ENCODE measurements at regions not wholly inside any gene's neighbourhood (a gene's known extent, or its start where the extent isn't known, plus 50 kb on each side); places are given as distances from the start of the nearest gene placed in this dataset.
"Not testable (repeated sequence)": the region's sequence is repeated elsewhere in the genome, so short reads cannot be mapped to it uniquely, and the experiment has no call there.

DNA sequence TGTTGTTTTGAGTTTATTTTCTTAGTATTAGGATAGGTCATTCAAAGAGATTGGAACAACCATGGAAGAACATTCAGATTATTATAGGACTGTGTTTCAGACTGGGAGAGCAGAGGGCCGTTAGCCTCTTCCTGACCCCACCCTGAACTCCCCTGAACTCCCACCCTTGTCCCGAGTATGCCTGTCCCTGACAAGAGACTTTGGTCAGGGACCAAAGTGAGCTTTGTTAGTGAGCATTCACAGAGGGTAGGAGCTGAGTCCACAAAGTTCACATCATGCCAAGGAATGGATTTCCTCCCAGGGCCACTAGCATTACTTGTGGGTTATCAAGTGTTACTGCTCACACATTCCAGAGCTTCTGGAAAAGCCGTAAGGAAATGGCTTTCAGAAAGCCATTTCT is 94.7 kb upstream of the IKBKE start:
- H3K27me3 Mint-ChIP-seq (ENCODE audit: unreplicated experiment); H3K4me1 Mint-ChIP-seq (ENCODE audit: low read depth, unreplicated experiment); H3K4me3 Mint-ChIP-seq (ENCODE audit: unreplicated experiment); H3K36me3 Mint-ChIP-seq (ENCODE audit: unreplicated experiment); H3K27ac Mint-ChIP-seq (ENCODE audit: unreplicated experiment); DNase-seq; H3K9me3 Mint-ChIP-seq (ENCODE audit: unreplicated experiment): not testable (repeated sequence)

DNA sequence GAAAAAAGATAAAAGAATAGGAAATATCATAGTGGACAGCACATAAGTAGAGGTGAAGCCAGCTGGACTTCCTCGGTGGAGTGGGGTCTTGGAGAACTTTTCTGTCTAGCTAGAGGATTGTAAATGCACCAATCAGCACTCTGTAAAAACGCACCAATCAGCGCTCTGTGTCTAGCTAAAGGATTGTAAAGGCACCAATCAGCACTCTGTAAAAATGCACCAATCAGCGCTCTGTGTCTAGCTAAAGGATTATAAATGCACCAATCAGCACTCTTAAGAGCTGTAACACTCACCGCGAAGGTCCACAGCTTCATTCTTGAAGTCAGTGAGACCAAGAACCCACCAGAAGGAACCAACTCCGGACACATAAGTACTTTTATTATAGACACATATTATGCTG is 91.8 kb upstream of the IKBKE start:
- not testable (repeated sequence) for H3K4me1 Mint-ChIP-seq (ENCODE audit: low read depth, unreplicated experiment); H3K36me3 Mint-ChIP-seq (ENCODE audit: unreplicated experiment); DNase-seq; H3K27ac Mint-ChIP-seq (ENCODE audit: unreplicated experiment); H3K9me3 Mint-ChIP-seq (ENCODE audit: unreplicated experiment); H3K4me3 Mint-ChIP-seq (ENCODE audit: unreplicated experiment); H3K27me3 Mint-ChIP-seq (ENCODE audit: unreplicated experiment)

DNA sequence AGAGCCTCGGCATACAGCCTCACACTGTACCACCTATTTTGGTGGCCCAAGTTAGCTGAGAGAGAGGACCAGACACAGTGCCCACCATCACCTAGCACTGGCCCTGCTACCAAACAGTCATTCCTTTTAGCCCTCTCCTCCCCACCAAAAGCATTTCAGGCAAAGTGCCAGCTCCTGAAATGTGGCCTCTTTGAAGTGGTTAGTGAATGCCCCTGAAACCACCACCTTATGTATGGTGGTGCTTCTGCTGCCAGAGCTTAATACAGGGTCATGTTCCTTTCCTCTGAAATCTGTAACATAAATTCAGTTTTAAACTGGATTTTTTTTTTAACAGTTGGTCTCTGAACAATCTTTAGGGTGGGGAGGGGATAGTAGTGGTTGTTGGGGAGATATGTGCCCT is 91.0 kb upstream of the IKBKE start:
- not testable (repeated sequence) for H3K4me1 Mint-ChIP-seq (ENCODE audit: low read depth, unreplicated experiment); H3K27ac Mint-ChIP-seq (ENCODE audit: unreplicated experiment); H3K4me3 Mint-ChIP-seq (ENCODE audit: unreplicated experiment); H3K27me3 Mint-ChIP-seq (ENCODE audit: unreplicated experiment); H3K36me3 Mint-ChIP-seq (ENCODE audit: unreplicated experiment); H3K9me3 Mint-ChIP-seq (ENCODE audit: unreplicated experiment); DNase-seq

- H3K27me3 Mint-ChIP-seq (ENCODE audit: unreplicated experiment); H3K27ac Mint-ChIP-seq (ENCODE audit: unreplicated experiment); H3K36me3 Mint-ChIP-seq (ENCODE audit: unreplicated experiment); H3K4me3 Mint-ChIP-seq (ENCODE audit: unreplicated experiment); H3K9me3 Mint-ChIP-seq (ENCODE audit: unreplicated experiment); DNase-seq; H3K4me1 Mint-ChIP-seq (ENCODE audit: low read depth, unreplicated experiment): not testable (repeated sequence)
These were observed 90.0 kb upstream of the IKBKE start for GRCh38 chr1:206380163-206380790.

- H3K27ac Mint-ChIP-seq (ENCODE audit: unreplicated experiment); H3K4me3 Mint-ChIP-seq (ENCODE audit: unreplicated experiment); H3K36me3 Mint-ChIP-seq (ENCODE audit: unreplicated experiment); H3K27me3 Mint-ChIP-seq (ENCODE audit: unreplicated experiment); H3K4me1 Mint-ChIP-seq (ENCODE audit: low read depth, unreplicated experiment); DNase-seq; H3K9me3 Mint-ChIP-seq (ENCODE audit: unreplicated experiment): not testable (repeated sequence)
These were observed 89.3 kb upstream of the IKBKE start for GRCh38 chr1:206380791-206381610.

GRCh38 chr1:206384029-206384807 is 86.1 kb upstream of the IKBKE start:
- not testable (repeated sequence) for H3K9me3 Mint-ChIP-seq (ENCODE audit: unreplicated experiment); H3K27me3 Mint-ChIP-seq (ENCODE audit: unreplicated experiment); H3K4me1 Mint-ChIP-seq (ENCODE audit: low read depth, unreplicated experiment); H3K36me3 Mint-ChIP-seq (ENCODE audit: unreplicated experiment); DNase-seq; H3K4me3 Mint-ChIP-seq (ENCODE audit: unreplicated experiment); H3K27ac Mint-ChIP-seq (ENCODE audit: unreplicated experiment)

DNA sequence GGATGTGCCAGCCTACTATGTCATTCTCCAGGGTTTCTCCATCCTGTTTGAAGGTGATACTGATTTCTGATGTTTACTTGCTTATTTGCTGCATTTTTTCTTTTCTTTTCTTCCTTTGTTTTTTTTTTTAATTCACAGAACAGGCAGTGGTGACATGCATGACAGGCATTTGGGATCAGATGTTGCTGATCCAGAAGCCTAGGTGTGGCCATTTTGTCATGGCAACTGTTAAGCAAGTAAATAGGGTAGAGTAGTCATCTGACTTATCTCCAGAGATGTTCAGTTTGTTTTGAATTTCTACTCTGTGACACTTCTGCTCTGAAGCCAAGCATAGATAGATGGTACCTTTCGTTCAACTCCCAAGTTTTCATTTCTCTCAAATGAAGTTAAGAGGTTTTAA is 85.4 kb upstream of the IKBKE start:
- not testable (repeated sequence) for H3K36me3 Mint-ChIP-seq (ENCODE audit: unreplicated experiment); H3K27me3 Mint-ChIP-seq (ENCODE audit: unreplicated experiment); DNase-seq; H3K27ac Mint-ChIP-seq (ENCODE audit: unreplicated experiment); H3K4me3 Mint-ChIP-seq (ENCODE audit: unreplicated experiment); H3K9me3 Mint-ChIP-seq (ENCODE audit: unreplicated experiment); H3K4me1 Mint-ChIP-seq (ENCODE audit: low read depth, unreplicated experiment)

- not testable (repeated sequence) for H3K9me3 Mint-ChIP-seq (ENCODE audit: unreplicated experiment); H3K27me3 Mint-ChIP-seq (ENCODE audit: unreplicated experiment); H3K36me3 Mint-ChIP-seq (ENCODE audit: unreplicated experiment); H3K4me1 Mint-ChIP-seq (ENCODE audit: low read depth, unreplicated experiment); DNase-seq; H3K4me3 Mint-ChIP-seq (ENCODE audit: unreplicated experiment); H3K27ac Mint-ChIP-seq (ENCODE audit: unreplicated experiment)
These were observed 82.6 kb upstream of the IKBKE start for GRCh38 chr1:206387631-206388030.

- DNase-seq; H3K27ac Mint-ChIP-seq (ENCODE audit: unreplicated experiment); H3K36me3 Mint-ChIP-seq (ENCODE audit: unreplicated experiment); H3K4me1 Mint-ChIP-seq (ENCODE audit: low read depth, unreplicated experiment); H3K27me3 Mint-ChIP-seq (ENCODE audit: unreplicated experiment); H3K4me3 Mint-ChIP-seq (ENCODE audit: unreplicated experiment); H3K9me3 Mint-ChIP-seq (ENCODE audit: unreplicated experiment): not testable (repeated sequence)
These were observed 78.4 kb upstream of the IKBKE start for GRCh38 chr1:206391903-206392302.

GRCh38 chr1:206397501-206397900 is 72.8 kb upstream of the IKBKE start:
- not testable (repeated sequence) for H3K27me3 Mint-ChIP-seq (ENCODE audit: unreplicated experiment); H3K27ac Mint-ChIP-seq (ENCODE audit: unreplicated experiment); H3K36me3 Mint-ChIP-seq (ENCODE audit: unreplicated experiment); H3K4me3 Mint-ChIP-seq (ENCODE audit: unreplicated experiment); DNase-seq; H3K9me3 Mint-ChIP-seq (ENCODE audit: unreplicated experiment); H3K4me1 Mint-ChIP-seq (ENCODE audit: low read depth, unreplicated experiment)

- not testable (repeated sequence) for H3K27ac Mint-ChIP-seq (ENCODE audit: unreplicated experiment); H3K27me3 Mint-ChIP-seq (ENCODE audit: unreplicated experiment); H3K4me3 Mint-ChIP-seq (ENCODE audit: unreplicated experiment)
These were observed 72.0 kb upstream of the IKBKE start for GRCh38 chr1:206398261-206398660.

DNA sequence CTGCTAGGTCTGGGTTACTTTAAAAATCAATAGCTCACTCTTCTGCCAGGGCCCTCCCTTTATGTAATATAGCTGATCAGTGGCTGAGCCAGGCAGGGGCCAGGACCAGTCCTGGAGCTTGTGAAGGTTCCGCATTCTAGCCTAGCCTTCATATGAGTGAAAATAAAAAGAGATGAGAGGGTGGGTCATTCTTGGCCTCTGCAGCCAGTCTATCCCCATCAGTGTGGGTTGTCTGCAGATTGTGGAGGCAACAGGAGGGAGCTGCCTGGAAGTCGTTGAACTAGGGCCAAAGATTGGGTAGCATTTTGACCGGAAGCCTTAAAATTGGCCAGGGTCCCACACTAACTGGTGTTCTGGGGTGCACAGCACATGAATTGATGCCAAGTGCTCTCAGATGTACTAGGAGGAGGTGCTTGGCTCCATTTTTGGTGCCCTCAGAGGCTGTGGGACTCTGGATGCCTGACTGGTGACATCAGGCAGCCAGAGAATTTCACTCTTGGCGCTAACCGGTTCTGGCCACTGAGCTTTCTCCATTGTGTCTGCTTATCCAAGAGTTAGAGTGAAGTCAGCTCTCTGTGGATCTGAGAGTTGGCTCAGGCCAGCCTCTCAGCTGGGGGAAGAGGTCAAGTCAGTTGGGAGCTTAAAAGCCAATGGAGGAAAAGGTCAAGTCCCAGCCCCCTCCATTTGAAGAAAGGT is 66.5 kb upstream of the IKBKE start:
- not testable (repeated sequence) for H3K27ac Mint-ChIP-seq (ENCODE audit: unreplicated experiment); H3K9me3 Mint-ChIP-seq (ENCODE audit: unreplicated experiment); H3K27me3 Mint-ChIP-seq (ENCODE audit: unreplicated experiment); DNase-seq; H3K36me3 Mint-ChIP-seq (ENCODE audit: unreplicated experiment); H3K4me1 Mint-ChIP-seq (ENCODE audit: low read depth, unreplicated experiment); H3K4me3 Mint-ChIP-seq (ENCODE audit: unreplicated experiment)

More at GRCh38 chr1:206398261-206398660, 72.0 kb upstream of the IKBKE start:
- not testable (repeated sequence) for DNase-seq; H3K36me3 Mint-ChIP-seq (ENCODE audit: unreplicated experiment); H3K4me1 Mint-ChIP-seq (ENCODE audit: low read depth, unreplicated experiment); H3K9me3 Mint-ChIP-seq (ENCODE audit: unreplicated experiment)
